ENCODE measurements at regions not wholly inside any gene's neighbourhood (a gene's known extent, or its start where the extent isn't known, plus 50 kb on each side); places are given as distances from the start of the nearest gene placed in this dataset.

- no peak for DNase-seq (ENCODE audit: low read depth)
Observed at GRCh38 chr1:103353391-103353790, 172.1 kb upstream of the RNPC3 start.

GRCh38 chr1:103348136-103348535, 177.4 kb upstream of the RNPC3 start:
- DNase-seq (ENCODE audit: low read depth), result no peak

GRCh38 chr1:103344930-103345329, 180.6 kb upstream of the RNPC3 start:
- DNase-seq (ENCODE audit: low read depth), result no peak

GRCh38 chr1:103341377-103341880, 184.1 kb upstream of the RNPC3 start:
- DNase-seq (ENCODE audit: low read depth), result no peak

- no peak for DNase-seq (ENCODE audit: low read depth)
Observed at GRCh38 chr1:103337779-103338178, 187.7 kb upstream of the RNPC3 start.

GRCh38 chr1:103336408-103336807, 189.1 kb upstream of the RNPC3 start:
- peak; percentile 76 for DNase-seq (ENCODE audit: low read depth)

- no peak for DNase-seq (ENCODE audit: low read depth)
Observed at GRCh38 chr1:103333141-103333540, 192.4 kb upstream of the RNPC3 start.

- DNase-seq (ENCODE audit: low read depth), result no peak
Observed at GRCh38 chr1:103327054-103327719, 198.3 kb upstream of the RNPC3 start.

- DNase-seq (ENCODE audit: low read depth), result peak; percentile 46
Observed at GRCh38 chr1:103326595-103326994, 198.9 kb upstream of the RNPC3 start.

GRCh38 chr1:103309786-103310185, 201.5 kb upstream of the COL11A1 start:
- no peak for DNase-seq (ENCODE audit: low read depth)

- no peak for DNase-seq (ENCODE audit: low read depth)
Observed at GRCh38 chr1:103307751-103308150, 199.4 kb upstream of the COL11A1 start.

- peak; percentile 50 for DNase-seq (ENCODE audit: low read depth)
Observed at GRCh38 chr1:103283841-103284669, 175.7 kb upstream of the COL11A1 start.

GRCh38 chr1:103283371-103283770, 175.0 kb upstream of the COL11A1 start:
- no peak for DNase-seq (ENCODE audit: low read depth)

- no peak for DNase-seq (ENCODE audit: low read depth)
Observed at GRCh38 chr1:103275725-103276124, 167.4 kb upstream of the COL11A1 start.

GRCh38 chr1:103274886-103275285, 166.6 kb upstream of the COL11A1 start:
- DNase-seq (ENCODE audit: low read depth), result no peak

GRCh38 chr1:103273106-103273505, 164.8 kb upstream of the COL11A1 start:
- no peak for DNase-seq (ENCODE audit: low read depth)

GRCh38 chr1:103271471-103271870, 163.1 kb upstream of the COL11A1 start:
- peak; percentile 93 for DNase-seq (ENCODE audit: low read depth)

- DNase-seq (ENCODE audit: low read depth), result no peak
Observed at GRCh38 chr1:103267893-103268292, 159.6 kb upstream of the COL11A1 start.

GRCh38 chr1:103267266-103267665, 158.9 kb upstream of the COL11A1 start:
- DNase-seq (ENCODE audit: low read depth), result no peak

GRCh38 chr1:103266036-103266435, 157.7 kb upstream of the COL11A1 start:
- peak; percentile 63 for DNase-seq (ENCODE audit: low read depth)

GRCh38 chr1:103265551-103265950, 157.2 kb upstream of the COL11A1 start:
- peak; percentile 73 for DNase-seq (ENCODE audit: low read depth)

- DNase-seq (ENCODE audit: low read depth), result no peak
Observed at GRCh38 chr1:103259982-103260381, 151.7 kb upstream of the COL11A1 start.

- DNase-seq (ENCODE audit: low read depth), result peak; percentile 18
Observed at GRCh38 chr1:103256490-103256889, 148.2 kb upstream of the COL11A1 start.
